GM19463 (cell line): ENCODE measurements at regions not wholly inside any gene's neighbourhood (a gene's known extent, or its start where the extent isn't known, plus 50 kb on each side); places are given as distances from the start of the nearest gene placed in this dataset.

Experiments used
- ATAC-seq: cut with Tn5 transposase; IDR thresholded peaks from one replicate; pipeline ENCODE4 v1.9.1; 2021; ENCODE audit warnings: mild to moderate bottlenecking, moderate library complexity; ENCODE audit not compliant: unreplicated experiment

- ATAC-seq: peak; percentile 81
Observed at GRCh38 chr5:89034588-89034987, 151.6 kb upstream of the MEF2C start.

- no peak for ATAC-seq
Observed at GRCh38 chr5:89030798-89031197, 147.8 kb upstream of the MEF2C start.

DNA sequence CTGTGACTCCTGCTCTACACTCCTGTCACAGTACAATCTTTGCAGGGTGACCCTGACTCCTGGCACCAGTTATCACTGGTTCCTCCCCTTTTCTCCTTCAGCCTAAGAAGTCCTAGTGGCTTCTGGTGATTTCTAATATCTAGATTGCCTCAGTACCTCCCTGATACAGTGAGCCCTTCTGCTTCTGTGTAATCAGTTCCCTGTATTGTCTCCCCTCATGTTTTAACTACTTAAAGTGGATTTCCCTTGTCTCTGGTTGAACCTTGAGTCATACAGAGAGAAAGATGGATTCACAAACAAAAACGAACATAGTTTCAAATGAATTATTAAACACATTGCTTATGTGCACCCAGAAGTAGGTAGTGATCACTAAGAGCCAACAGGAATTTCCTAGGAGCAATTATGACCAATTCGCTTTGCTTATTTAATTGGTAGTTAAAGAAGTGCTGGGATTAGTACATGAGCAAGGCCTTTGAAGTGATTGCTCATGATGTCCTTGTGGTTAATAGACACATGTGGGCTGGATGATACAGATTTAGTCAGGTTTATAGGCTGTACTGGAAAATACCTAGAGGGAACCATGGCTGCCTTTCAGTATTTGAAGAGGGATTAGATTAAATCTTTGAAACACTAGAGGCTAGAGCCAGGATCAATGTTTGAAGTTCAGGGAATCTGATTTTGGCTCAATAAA lies 145.8 kb upstream of the MEF2C start:
- ATAC-seq: no peak

GRCh38 chr5:89024045-89024444 lies 141.1 kb upstream of the MEF2C start:
- ATAC-seq: no peak

DNA sequence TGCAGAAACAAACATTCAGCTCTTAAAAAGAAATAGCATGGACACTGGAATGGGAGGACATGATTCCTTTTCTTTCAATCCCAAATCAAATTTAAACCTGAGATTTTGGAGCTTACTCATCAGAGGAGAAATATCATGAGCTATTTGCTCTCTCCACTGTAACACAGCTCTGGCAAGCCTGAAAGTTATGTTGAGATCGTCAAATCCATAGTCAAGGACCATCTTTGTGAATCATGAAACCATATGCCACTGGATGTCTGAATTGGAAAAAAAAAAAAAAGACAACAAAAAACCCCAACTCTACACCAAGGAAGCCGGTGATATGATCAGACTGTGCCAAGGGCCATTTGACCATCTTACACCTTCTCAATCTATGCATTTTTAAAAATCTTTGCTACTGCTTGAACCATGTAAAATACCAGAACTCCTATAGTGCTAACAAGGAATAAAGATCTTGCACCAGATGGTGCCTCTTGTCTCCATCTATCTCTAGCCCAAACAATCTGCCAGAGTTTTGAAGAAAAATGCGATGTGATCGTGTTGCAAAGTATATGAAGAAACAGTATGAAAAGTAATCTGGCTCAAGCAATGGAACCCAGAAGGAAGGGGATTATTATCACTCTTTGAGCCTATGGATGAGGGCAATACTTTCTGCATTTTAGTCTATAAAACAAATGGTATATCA lies 138.1 kb upstream of the MEF2C start:
- ATAC-seq: no peak

DNA sequence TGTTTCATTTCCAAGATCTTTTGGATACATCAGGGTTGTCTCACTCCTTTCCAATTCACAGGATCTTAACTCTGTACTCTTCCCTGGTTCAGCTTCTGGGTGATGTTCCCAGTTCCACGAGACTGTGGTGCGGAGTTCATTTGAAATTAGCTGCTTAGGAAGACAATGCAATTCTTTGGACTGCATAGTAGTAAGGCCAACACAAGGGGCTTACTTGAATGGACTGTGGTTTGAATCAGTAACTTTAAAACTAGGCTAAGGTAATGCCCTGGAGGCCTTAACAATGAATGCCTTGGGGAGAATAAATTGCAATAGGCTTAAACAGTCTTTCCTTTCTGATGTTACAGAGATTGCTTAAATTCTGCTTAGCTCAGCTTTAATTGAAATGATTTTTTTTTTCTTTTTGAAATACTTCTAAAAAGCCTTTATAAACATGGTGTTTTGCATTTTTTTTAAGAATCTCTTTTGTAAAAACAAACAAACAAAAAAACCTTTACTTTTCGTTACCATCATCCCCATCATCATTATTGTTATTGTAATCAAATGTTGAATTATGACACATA lies 133.8 kb upstream of the MEF2C start:
- no peak for ATAC-seq

GRCh38 chr5:89015409-89015808 lies 132.4 kb upstream of the MEF2C start:
- no peak for ATAC-seq

DNA sequence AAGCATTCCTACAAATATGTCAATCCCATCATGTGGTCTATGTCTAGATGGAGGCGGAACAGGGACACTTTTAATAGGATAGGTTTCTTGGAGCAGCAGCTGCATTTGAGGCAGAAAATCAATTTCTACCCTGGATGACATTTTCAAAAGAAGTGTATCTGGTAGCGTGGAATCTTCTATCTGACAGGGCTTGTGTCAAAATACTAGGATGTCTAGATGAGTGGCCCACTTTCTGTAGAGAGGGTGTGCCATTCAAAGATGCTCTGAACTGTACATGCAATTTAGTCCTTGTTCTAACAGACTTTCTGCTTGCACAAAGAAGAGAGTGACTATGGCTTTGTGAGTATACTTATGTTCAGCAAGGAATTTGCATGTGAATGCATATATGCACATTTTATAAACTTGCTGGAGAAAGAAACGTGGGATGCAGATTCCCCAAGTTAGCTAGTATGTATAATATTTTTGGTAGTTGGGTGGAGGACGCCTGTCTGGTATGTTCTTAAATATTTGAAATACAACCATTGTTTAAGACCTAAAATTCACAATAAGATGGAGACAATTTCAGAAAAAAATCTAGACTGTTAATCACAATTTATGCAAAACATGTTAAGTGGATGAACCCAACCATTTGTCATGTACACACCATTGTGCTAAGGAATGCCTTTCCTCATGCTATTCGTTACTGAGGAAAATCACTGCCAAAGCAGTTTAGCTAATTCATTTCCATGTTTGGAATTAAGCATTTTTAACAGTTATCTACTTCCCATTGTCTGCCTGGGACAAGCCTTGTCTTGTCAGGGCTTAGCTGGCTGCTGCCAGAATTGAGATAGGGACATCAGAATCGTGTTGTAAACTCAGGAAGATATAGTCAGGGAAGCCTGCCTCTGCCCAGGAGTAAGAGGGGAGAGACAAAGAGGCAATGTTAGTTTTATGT lies 129.1 kb upstream of the MEF2C start:
- ATAC-seq: no peak

DNA sequence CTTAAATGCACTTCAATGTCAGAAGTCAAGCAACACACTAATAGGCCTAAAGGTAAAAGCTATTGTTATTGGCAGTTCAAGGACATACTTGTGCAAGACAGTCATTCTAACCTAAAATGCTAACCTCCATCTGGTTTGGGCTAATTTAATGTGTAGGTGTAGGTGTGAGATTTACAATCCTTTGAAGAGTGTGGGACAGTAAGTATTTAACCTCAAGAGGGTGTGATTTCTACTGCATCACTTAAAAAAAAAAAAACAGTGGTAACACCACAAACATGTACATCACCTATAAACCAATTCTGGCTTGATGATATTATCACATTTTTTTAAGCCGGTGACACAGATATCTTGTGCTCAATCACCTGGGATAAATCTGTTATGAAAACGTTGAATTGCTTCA lies 127.5 kb upstream of the MEF2C start:
- no peak for ATAC-seq

- no peak for ATAC-seq
Observed at GRCh38 chr5:89008291-89008690, 125.3 kb upstream of the MEF2C start.

DNA sequence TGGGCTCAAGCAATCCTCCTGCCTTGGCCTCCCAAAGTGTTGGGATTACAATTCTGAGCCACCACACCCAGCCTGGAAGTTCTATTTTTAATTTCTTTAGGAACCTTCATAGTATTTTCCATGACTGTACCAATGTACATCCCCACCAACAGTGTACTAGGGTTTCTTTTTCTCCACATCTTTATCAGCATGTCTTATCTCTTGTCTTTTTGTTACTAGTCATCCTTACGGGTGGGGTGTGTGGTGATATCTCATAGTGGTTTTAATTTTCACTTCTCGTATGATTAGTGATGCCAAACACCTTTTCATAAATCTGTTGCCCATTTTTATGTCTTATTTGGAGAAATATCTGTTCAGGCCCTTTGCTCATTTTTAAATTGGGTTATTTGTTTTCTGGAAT lies 123.0 kb upstream of the MEF2C start:
- ATAC-seq: no peak

GRCh38 chr5:89004379-89004778 lies 121.4 kb upstream of the MEF2C start:
- no peak for ATAC-seq

- ATAC-seq: no peak
Observed at GRCh38 chr5:89003563-89004036, 120.6 kb upstream of the MEF2C start.

DNA sequence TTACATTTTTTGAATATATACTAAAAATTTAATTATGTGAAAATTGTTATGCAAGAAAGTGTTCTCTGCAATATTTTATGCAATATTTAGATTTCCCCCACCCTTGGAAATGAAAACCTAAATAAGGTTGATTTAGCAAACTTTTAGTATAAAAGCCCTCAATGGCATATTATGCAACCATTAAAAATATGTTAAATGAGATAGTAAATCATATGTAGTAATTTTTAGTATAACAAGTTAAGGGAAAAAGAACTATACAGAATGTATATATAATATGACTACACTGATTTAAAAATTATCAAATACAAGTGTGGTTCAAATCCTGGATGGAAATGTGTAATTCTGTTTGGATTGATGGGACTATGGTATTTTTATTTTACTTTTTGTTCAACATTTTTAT lies 116.9 kb upstream of the MEF2C start:
- no peak for ATAC-seq

GRCh38 chr5:88997937-88998336 lies 115.0 kb upstream of the MEF2C start:
- ATAC-seq: no peak

GRCh38 chr5:88984040-88984439 lies 101.1 kb upstream of the MEF2C start:
- ATAC-seq: no peak

DNA sequence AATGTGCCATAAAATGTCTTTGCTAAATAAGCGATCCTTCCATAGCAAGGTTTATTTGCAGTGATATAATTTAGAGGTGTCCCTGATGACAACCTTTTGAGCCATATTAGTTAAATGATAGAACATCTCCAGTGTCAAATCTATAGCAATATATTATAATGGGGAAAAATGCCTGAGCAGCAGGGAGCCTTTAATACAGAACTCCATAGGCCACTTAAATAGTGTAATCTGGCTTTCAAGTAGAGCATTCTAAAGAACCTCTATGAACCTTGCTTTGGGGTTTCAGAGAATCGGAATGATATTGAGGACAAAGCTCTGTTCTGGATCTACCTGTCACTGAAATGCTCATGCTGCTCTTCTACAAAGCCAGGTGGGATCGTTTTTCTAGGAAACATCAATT lies 96.7 kb upstream of the MEF2C start:
- no peak for ATAC-seq

GRCh38 chr5:88979244-88979643 lies 96.3 kb upstream of the MEF2C start:
- peak; percentile 78 for ATAC-seq

- ATAC-seq: no peak
Observed at GRCh38 chr5:88976914-88977313, 93.9 kb upstream of the MEF2C start.

DNA sequence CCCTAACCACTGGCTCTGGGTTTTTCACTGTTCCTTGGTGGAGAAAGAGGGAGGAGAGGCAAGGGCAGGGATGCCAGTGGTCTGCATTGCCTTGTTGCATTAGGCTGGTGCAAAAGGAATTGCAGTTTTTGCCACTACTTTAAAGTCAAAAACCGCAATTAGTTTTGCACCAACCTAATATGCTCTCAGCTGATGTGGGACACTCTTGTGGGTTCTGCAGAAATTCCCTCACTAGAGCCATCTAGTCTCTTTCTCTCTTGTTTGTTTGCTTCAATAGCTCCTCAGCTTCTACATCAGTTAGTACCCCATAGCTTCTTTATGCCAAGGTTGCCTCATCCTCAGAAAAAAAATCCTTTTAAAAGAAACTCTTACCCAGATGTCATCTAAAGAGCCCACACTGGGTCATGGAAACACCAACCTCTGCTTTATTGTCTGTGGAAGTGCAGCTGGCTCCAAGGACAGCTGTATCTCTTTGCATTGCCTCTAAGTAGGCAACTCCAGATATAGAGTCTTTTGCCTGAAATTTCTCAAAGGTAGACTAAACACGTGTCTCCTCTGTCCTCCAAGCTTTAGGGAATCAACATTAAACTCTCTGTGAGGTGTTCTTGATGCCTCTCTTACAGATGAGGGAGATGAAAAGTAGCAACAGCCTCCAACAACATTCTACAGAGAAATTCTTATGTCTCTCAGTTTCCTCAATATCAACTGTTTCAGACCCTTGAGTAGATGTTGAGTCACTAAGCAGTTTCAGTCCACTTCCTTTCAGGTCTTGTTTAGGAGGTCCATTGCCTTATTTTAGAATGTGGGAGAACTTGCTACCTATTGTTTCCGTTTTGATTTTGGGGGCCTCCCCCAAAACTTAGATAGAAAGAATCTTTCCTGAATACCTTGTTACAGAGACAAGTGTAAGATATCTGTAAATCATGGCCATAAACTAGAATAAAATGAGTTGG lies 84.9 kb upstream of the MEF2C start:
- ATAC-seq: peak; percentile 75
